ENCODE measurements at regions not wholly inside any gene's neighbourhood (a gene's known extent, or its start where the extent isn't known, plus 50 kb on each side); places are given as distances from the start of the nearest gene placed in this dataset.

- no peak for TF ChIP-seq CTCF (IDR thresholded peaks at IDR 0.05; ENCODE audit: low read depth, low read length)
- no peak overlapping the region for H3K4me3 ChIP-seq
- H3K36me3 ChIP-seq: no peaks in the 10 kb centered on the region
- no peaks in the 10 kb centered on the region for H3K9me3 ChIP-seq (ENCODE audit: low read depth)
- H3K4me1 ChIP-seq (ENCODE audit: low read depth): no peaks in the 10 kb centered on the region
- no peak for DNase-seq (ENCODE audit: low read depth in 1 of 2, low spot score in 1 of 2)
- H3K27ac ChIP-seq: no peak overlapping the region
- no peaks in the 10 kb centered on the region for H3K27me3 ChIP-seq
Measured at GRCh38 chr6:9487128-9487527, 927.7 kb downstream of the TFAP2A start.

GRCh38 chr6:9485992-9486391 is 928.9 kb downstream of the TFAP2A start:
- DNase-seq (ENCODE audit: low read depth in 1 of 2, low spot score in 1 of 2): no peak
- H3K27ac ChIP-seq: no peak overlapping the region
- TF ChIP-seq CTCF (IDR thresholded peaks at IDR 0.05; ENCODE audit: low read depth, low read length): no peak
- H3K27me3 ChIP-seq: no peaks in the 10 kb centered on the region
- no peaks in the 10 kb centered on the region for H3K4me1 ChIP-seq (ENCODE audit: low read depth)
- no peaks in the 10 kb centered on the region for H3K36me3 ChIP-seq
- no peak overlapping the region for H3K4me3 ChIP-seq
- H3K9me3 ChIP-seq (ENCODE audit: low read depth): no peaks in the 10 kb centered on the region

- no peaks in the 10 kb centered on the region for H3K9me3 ChIP-seq (ENCODE audit: low read depth)
- no peak for TF ChIP-seq CTCF (IDR thresholded peaks at IDR 0.05; ENCODE audit: low read depth, low read length)
- H3K36me3 ChIP-seq: no peaks in the 10 kb centered on the region
- no peak for DNase-seq (ENCODE audit: low read depth in 1 of 2, low spot score in 1 of 2)
- no peak overlapping the region for H3K4me3 ChIP-seq
- no peak overlapping the region for H3K27ac ChIP-seq
- no peaks in the 10 kb centered on the region for H3K27me3 ChIP-seq
- no peaks in the 10 kb centered on the region for H3K4me1 ChIP-seq (ENCODE audit: low read depth)
Measured at GRCh38 chr6:9484686-9485085, 930.2 kb downstream of the TFAP2A start.

- TF ChIP-seq CTCF (IDR thresholded peaks at IDR 0.05; ENCODE audit: low read depth, low read length): no peak
- H3K9me3 ChIP-seq (ENCODE audit: low read depth): no peaks in the 10 kb centered on the region
Measured at GRCh38 chr6:9484091-9484490, 930.8 kb downstream of the TFAP2A start.

GRCh38 chr6:9482030-9482738 is 932.7 kb downstream of the TFAP2A start:
- no peaks in the 10 kb centered on the region for H3K9me3 ChIP-seq (ENCODE audit: low read depth)
- H3K27me3 ChIP-seq: no peaks in the 10 kb centered on the region
- H3K36me3 ChIP-seq: no peaks in the 10 kb centered on the region
- H3K27ac ChIP-seq: no peak overlapping the region
- DNase-seq (ENCODE audit: low read depth in 1 of 2, low spot score in 1 of 2): peak in 1 of 2 donors; percentile 85
- no peak for TF ChIP-seq CTCF (IDR thresholded peaks at IDR 0.05; ENCODE audit: low read depth, low read length)
- no peaks in the 10 kb centered on the region for H3K4me1 ChIP-seq (ENCODE audit: low read depth)
- H3K4me3 ChIP-seq: no peak overlapping the region

More at GRCh38 chr6:9484091-9484490, 930.8 kb downstream of the TFAP2A start:
- H3K27ac ChIP-seq: no peak overlapping the region
- no peaks in the 10 kb centered on the region for H3K4me1 ChIP-seq (ENCODE audit: low read depth)
- no peaks in the 10 kb centered on the region for H3K36me3 ChIP-seq
- DNase-seq (ENCODE audit: low read depth in 1 of 2, low spot score in 1 of 2): peak in 1 of 2 donors; percentile 42
- no peaks in the 10 kb centered on the region for H3K27me3 ChIP-seq
- no peak overlapping the region for H3K4me3 ChIP-seq
